SK-N-SH (cell line): ENCODE measurements at regions not wholly inside any gene's neighbourhood (a gene's known extent, or its start where the extent isn't known, plus 50 kb on each side); places are given as distances from the start of the nearest gene placed in this dataset.

Experiments used
- EZH2phosphoT487 ChIP-seq: fragments of 200-600 bp; sonication (generic); IDR thresholded peaks from 2 replicates; pipeline ENCODE4 v1.6.1; 2017; ENCODE audit warnings: low read depth, mixed run types, mild to moderate bottlenecking, antibody characterized with exemption, moderate library complexity, borderline replicate concordance
- FOSL2 ChIP-seq: IDR thresholded peaks from 2 replicates; pipeline ENCODE4 v1.4.0; 2012; ENCODE audit warnings: low read depth, mild to moderate bottlenecking, moderate library complexity, borderline replicate concordance
- GABPA ChIP-seq: IDR thresholded peaks from 2 replicates; pipeline ENCODE4 v1.4.0; 2012; ENCODE audit warnings: low read depth, mild to moderate bottlenecking
- JUND ChIP-seq: IDR thresholded peaks from 2 replicates; pipeline ENCODE4 v1.4.0; 2012
- RFX5 ChIP-seq: IDR thresholded peaks from 2 replicates; pipeline ENCODE4 v1.6.1; 2012; ENCODE audit warnings: mild to moderate bottlenecking, improper control_type of control experiment, low read length
- RXRA ChIP-seq: IDR thresholded peaks from 2 replicates; pipeline ENCODE4 v1.4.0; 2012; ENCODE audit warnings: low read depth, mild to moderate bottlenecking, borderline replicate concordance
- TEAD4 ChIP-seq: IDR thresholded peaks from 2 replicates; pipeline ENCODE4 v1.4.0; 2012; ENCODE audit warnings: mild to moderate bottlenecking, borderline replicate concordance; ENCODE audit not compliant: insufficient read depth
- TF ChIP-seq, protein P1 (sequence below): IDR thresholded peaks from 2 replicates; pipeline ENCODE4 v1.6.1; 2012; ENCODE audit warnings: mild to moderate bottlenecking, low read depth, low read length, moderate library complexity
- TF ChIP-seq, protein P2 (sequence below): fragments of 200-600 bp; sonication (generic); IDR thresholded peaks from 2 replicates; pipeline ENCODE4 v1.6.1; 2017; ENCODE audit warnings: antibody characterized with exemption, mild to moderate bottlenecking, moderate library complexity
- TF ChIP-seq, protein P3 (sequence below): IDR thresholded peaks from 2 replicates; pipeline ENCODE4 v1.4.0; 2012; ENCODE audit warnings: low read depth, borderline replicate concordance

GRCh38 chr4:122508083-122508482, 51.6 kb upstream of the IL2 start (continued):
- no peak for TF ChIP-seq TEAD4
- TF ChIP-seq EZH2phosphoT487 = no peak
- no peak for TF ChIP-seq RFX5
- TF ChIP-seq, protein P1, sequence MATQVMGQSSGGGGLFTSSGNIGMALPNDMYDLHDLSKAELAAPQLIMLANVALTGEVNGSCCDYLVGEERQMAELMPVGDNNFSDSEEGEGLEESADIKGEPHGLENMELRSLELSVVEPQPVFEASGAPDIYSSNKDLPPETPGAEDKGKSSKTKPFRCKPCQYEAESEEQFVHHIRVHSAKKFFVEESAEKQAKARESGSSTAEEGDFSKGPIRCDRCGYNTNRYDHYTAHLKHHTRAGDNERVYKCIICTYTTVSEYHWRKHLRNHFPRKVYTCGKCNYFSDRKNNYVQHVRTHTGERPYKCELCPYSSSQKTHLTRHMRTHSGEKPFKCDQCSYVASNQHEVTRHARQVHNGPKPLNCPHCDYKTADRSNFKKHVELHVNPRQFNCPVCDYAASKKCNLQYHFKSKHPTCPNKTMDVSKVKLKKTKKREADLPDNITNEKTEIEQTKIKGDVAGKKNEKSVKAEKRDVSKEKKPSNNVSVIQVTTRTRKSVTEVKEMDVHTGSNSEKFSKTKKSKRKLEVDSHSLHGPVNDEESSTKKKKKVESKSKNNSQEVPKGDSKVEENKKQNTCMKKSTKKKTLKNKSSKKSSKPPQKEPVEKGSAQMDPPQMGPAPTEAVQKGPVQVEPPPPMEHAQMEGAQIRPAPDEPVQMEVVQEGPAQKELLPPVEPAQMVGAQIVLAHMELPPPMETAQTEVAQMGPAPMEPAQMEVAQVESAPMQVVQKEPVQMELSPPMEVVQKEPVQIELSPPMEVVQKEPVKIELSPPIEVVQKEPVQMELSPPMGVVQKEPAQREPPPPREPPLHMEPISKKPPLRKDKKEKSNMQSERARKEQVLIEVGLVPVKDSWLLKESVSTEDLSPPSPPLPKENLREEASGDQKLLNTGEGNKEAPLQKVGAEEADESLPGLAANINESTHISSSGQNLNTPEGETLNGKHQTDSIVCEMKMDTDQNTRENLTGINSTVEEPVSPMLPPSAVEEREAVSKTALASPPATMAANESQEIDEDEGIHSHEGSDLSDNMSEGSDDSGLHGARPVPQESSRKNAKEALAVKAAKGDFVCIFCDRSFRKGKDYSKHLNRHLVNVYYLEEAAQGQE = no peak
- TF ChIP-seq, protein P2, sequence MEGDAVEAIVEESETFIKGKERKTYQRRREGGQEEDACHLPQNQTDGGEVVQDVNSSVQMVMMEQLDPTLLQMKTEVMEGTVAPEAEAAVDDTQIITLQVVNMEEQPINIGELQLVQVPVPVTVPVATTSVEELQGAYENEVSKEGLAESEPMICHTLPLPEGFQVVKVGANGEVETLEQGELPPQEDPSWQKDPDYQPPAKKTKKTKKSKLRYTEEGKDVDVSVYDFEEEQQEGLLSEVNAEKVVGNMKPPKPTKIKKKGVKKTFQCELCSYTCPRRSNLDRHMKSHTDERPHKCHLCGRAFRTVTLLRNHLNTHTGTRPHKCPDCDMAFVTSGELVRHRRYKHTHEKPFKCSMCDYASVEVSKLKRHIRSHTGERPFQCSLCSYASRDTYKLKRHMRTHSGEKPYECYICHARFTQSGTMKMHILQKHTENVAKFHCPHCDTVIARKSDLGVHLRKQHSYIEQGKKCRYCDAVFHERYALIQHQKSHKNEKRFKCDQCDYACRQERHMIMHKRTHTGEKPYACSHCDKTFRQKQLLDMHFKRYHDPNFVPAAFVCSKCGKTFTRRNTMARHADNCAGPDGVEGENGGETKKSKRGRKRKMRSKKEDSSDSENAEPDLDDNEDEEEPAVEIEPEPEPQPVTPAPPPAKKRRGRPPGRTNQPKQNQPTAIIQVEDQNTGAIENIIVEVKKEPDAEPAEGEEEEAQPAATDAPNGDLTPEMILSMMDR = no peak
- TF ChIP-seq GABPA = no peak
- no peak for TF ChIP-seq JUND
- TF ChIP-seq, protein P3, sequence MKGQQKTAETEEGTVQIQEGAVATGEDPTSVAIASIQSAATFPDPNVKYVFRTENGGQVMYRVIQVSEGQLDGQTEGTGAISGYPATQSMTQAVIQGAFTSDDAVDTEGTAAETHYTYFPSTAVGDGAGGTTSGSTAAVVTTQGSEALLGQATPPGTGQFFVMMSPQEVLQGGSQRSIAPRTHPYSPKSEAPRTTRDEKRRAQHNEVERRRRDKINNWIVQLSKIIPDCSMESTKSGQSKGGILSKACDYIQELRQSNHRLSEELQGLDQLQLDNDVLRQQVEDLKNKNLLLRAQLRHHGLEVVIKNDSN = no peak
- TF ChIP-seq FOSL2 = no peak
- no peak for TF ChIP-seq RXRA
